Ramos (cell line): ENCODE measurements at regions not wholly inside any gene's neighbourhood (a gene's known extent, or its start where the extent isn't known, plus 50 kb on each side); places are given as distances from the start of the nearest gene placed in this dataset.

Experiments used
- in situ Hi-C: fragments of 300-500 bp; cut with MboI; formaldehyde crosslinking; loops from one replicate; pipeline ENCODE4 v1.14.3; 2022; ENCODE audit warnings: low sequenced_read_pairs; ENCODE audit not compliant: unreplicated experiment

- in situ Hi-C loops = no loop called here
Measured at GRCh38 chr4:110945600-110945999, 322.7 kb upstream of the PITX2 start.

GRCh38 chr4:110949542-110949941 lies 326.7 kb upstream of the PITX2 start:
- in situ Hi-C loops = no loop called here

- in situ Hi-C loops = loop anchor here (25.0 kb wide), 1 partner anchor 313 kb away; no protein-coding TSS in a partner anchor
Measured at GRCh38 chr4:110950731-110951130, 327.9 kb upstream of the PITX2 start.

- in situ Hi-C loops = loop anchor here (25.0 kb wide), 1 partner anchor 316 kb away; no protein-coding TSS in a partner anchor
Measured at GRCh38 chr4:110953191-110953590, 330.3 kb upstream of the PITX2 start.

GRCh38 chr4:110953898-110954297 lies 331.0 kb upstream of the PITX2 start:
- in situ Hi-C loops = loop anchor here (25.0 kb wide), 1 partner anchor 317 kb away; no protein-coding TSS in a partner anchor

GRCh38 chr4:110955748-110956147 lies 332.9 kb upstream of the PITX2 start:
- in situ Hi-C loops = loop anchor here (25.0 kb wide), 1 partner anchor 318 kb away; no protein-coding TSS in a partner anchor

- in situ Hi-C loops = loop anchor here (25.0 kb wide), 1 partner anchor 322 kb away; no protein-coding TSS in a partner anchor
Measured at GRCh38 chr4:110959041-110959643, 336.3 kb upstream of the PITX2 start.

GRCh38 chr4:110961066-110961465 lies 338.2 kb upstream of the PITX2 start:
- in situ Hi-C loops = loop anchor here (25.0 kb wide), 1 partner anchor 324 kb away; no protein-coding TSS in a partner anchor

- in situ Hi-C loops = loop anchor here (25.0 kb wide), 1 partner anchor 325 kb away; no protein-coding TSS in a partner anchor
Measured at GRCh38 chr4:110962616-110963015, 339.7 kb upstream of the PITX2 start.

GRCh38 chr4:110963662-110964280 lies 340.9 kb upstream of the PITX2 start:
- in situ Hi-C loops = loop anchor here (25.0 kb wide), 1 partner anchor 326 kb away; no protein-coding TSS in a partner anchor

- in situ Hi-C loops = loop anchor here (25.0 kb wide), 1 partner anchor 331 kb away; no protein-coding TSS in a partner anchor
Measured at GRCh38 chr4:110967936-110968335, 345.1 kb upstream of the PITX2 start.

GRCh38 chr4:110970642-110971041 lies 347.8 kb upstream of the PITX2 start:
- in situ Hi-C loops = loop anchor here (25.0 kb wide), 1 partner anchor 333 kb away; no protein-coding TSS in a partner anchor

GRCh38 chr4:110975338-110975737 lies 352.5 kb upstream of the PITX2 start:
- in situ Hi-C loops = no loop called here

- in situ Hi-C loops = no loop called here
Measured at GRCh38 chr4:110977554-110977953, 354.7 kb upstream of the PITX2 start.

- in situ Hi-C loops = no loop called here
Measured at GRCh38 chr4:110978761-110979160, 355.9 kb upstream of the PITX2 start.

GRCh38 chr4:110982486-110982885 lies 359.6 kb upstream of the PITX2 start:
- in situ Hi-C loops = no loop called here

GRCh38 chr4:110988722-110989121 lies 365.8 kb upstream of the PITX2 start:
- in situ Hi-C loops = no loop called here

- in situ Hi-C loops = no loop called here
Measured at GRCh38 chr4:110989125-110989524, 366.2 kb upstream of the PITX2 start.

- in situ Hi-C loops = no loop called here
Measured at GRCh38 chr4:110994781-110995180, 371.9 kb upstream of the PITX2 start.

GRCh38 chr4:110998320-110998719 lies 375.4 kb upstream of the PITX2 start:
- in situ Hi-C loops = no loop called here

GRCh38 chr4:111011458-111011857 lies 388.6 kb upstream of the PITX2 start:
- in situ Hi-C loops = no loop called here
